Kidney (tissue), 13 donors: ENCODE measurements at regions not wholly inside any gene's neighbourhood (a gene's known extent, or its start where the extent isn't known, plus 50 kb on each side); places are given as distances from the start of the nearest gene placed in this dataset.

Experiments used
- DNase-seq, 5 donors: peaks; one replicate each; pipeline ENCODE4 v3.0.0-alpha.2; 2013 to 2020
- FAIRE-seq: peaks from 2 replicates; lab custom pipeline; 2012; peaks lifted over from hg19 to GRCh38; lab: Jason Lieb, UNC
- H3K27ac ChIP-seq, 2 donors: one replicate each; pipeline ENCODE4 v1.7.0; 2013; ENCODE audit warnings: low read depth in 2 of 2, low read length in 2 of 2, inconsistent platforms in 1 of 2
- H3K27me3 ChIP-seq: one replicate; pipeline ENCODE4 v1.7.1; 2013; ENCODE audit warnings: low read length, inconsistent platforms; ENCODE audit not compliant: control insufficient read depth, insufficient read depth
- H3K36me3 ChIP-seq, 3 donors: one replicate each; pipeline versions ENCODE4 v1.7.0 to v1.7.1; 2013; ENCODE audit warnings: low read length in 3 of 3, control low read depth in 1 of 3, inconsistent platforms in 1 of 3; ENCODE audit not compliant: insufficient read depth in 3 of 3, control insufficient read depth in 2 of 3
- H3K4me1 ChIP-seq, 3 donors: one replicate each; pipeline versions ENCODE4 v1.7.0 to v1.7.1; 2013; ENCODE audit warnings: low read length in 3 of 3, inconsistent platforms in 1 of 3, low read depth in 1 of 3; ENCODE audit not compliant: control insufficient read depth in 2 of 3, insufficient read depth in 2 of 3
- H3K4me3 ChIP-seq, 3 donors: one replicate each; pipeline versions ENCODE4 v1.7.0 to v1.8.1; 2013; ENCODE audit warnings: low read length in 3 of 3, control low read depth in 1 of 3, inconsistent platforms in 1 of 3
- H3K9ac ChIP-seq, 3 donors: one replicate each; pipeline versions ENCODE4 v1.7.0 to v1.7.1; 2013; ENCODE audit warnings: low read length in 3 of 3, control low read depth in 1 of 3, inconsistent platforms in 1 of 3
- H3K9me3 ChIP-seq, 3 donors: one replicate each; pipeline versions ENCODE4 v1.7.0 to v1.7.1; 2013; ENCODE audit warnings: low read length in 3 of 3, control low read depth in 1 of 3, inconsistent platforms in 1 of 3; ENCODE audit not compliant: control insufficient read depth in 2 of 3, insufficient read depth in 1 of 3
- intact Hi-C: fragments of 100-400 bp; cut with DNase I; formaldehyde crosslinking; loops from one replicate; pipeline ENCODE4 v1.11.1; 2022
- TF ChIP-seq, protein P1 (sequence below): IDR thresholded peaks from 3 replicates; pipeline ENCODE4 v1.5.1; 2012; ENCODE audit warnings: mild to moderate bottlenecking, moderate library complexity, borderline replicate concordance; ENCODE audit not compliant: insufficient read depth; ENCODE audit errors: extremely low read depth
- donor health status: control.
- donor health status: control.
- donor health status: control.
- donor health status: control.
- donor health status: control.
- donor health status: DM: yes; HTN: yes; CAD: no.
- donor health status: Normal renal cell carcinoma (clear cell type).

GRCh38 chrX:22748093-22748999 is 251.4 kb upstream of the DDX53 start:
- no peaks in the 10 kb centered on the region for H3K27me3 ChIP-seq
- H3K27ac ChIP-seq: no peak overlapping the region
- TF ChIP-seq, protein P1, sequence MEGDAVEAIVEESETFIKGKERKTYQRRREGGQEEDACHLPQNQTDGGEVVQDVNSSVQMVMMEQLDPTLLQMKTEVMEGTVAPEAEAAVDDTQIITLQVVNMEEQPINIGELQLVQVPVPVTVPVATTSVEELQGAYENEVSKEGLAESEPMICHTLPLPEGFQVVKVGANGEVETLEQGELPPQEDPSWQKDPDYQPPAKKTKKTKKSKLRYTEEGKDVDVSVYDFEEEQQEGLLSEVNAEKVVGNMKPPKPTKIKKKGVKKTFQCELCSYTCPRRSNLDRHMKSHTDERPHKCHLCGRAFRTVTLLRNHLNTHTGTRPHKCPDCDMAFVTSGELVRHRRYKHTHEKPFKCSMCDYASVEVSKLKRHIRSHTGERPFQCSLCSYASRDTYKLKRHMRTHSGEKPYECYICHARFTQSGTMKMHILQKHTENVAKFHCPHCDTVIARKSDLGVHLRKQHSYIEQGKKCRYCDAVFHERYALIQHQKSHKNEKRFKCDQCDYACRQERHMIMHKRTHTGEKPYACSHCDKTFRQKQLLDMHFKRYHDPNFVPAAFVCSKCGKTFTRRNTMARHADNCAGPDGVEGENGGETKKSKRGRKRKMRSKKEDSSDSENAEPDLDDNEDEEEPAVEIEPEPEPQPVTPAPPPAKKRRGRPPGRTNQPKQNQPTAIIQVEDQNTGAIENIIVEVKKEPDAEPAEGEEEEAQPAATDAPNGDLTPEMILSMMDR: peak; percentile 56
- H3K4me1 ChIP-seq: no peaks in the 10 kb centered on the region
- DNase-seq (peak in 4 of 5 donors; percentile 38 to 57 (median 51)), FAIRE-seq (peak; percentile 88)
- no peaks in the 10 kb centered on the region for H3K9me3 ChIP-seq
- no peak overlapping the region for H3K9ac ChIP-seq
- H3K36me3 ChIP-seq: no peaks in the 10 kb centered on the region
- no peak overlapping the region for H3K4me3 ChIP-seq
- intact Hi-C loops: no loop called here

DNA sequence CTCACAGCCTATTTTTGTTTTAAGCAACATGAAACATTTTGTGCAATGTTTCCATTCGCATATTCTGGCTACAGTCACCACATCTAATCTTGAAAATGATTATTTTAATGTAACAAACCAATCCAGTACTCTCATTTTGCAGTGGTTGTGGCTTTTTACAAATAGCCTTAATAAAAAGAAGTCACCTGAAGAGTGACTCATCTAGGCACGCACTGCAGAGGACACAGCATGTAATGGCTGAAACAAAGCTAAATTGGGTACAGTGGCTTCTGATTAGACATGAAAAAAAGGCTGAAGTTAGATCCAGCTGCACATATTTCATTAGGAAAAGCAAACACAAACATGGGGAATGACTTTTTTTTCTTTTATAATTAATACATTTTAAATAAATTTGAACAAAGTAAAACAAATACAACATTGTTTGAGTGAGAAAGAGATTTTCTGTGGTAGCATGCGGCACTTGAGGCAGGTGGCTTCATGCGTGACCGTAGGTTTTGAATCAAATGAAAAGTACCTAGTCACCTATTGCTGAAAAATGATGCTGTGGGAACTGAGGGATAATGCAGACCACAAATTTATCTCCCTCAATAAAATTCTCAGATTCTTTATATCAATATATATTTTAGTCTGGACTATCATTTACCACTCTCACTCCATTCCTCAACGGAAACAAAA is 240.8 kb upstream of the DDX53 start:
- H3K36me3 ChIP-seq: no peaks in the 10 kb centered on the region
- no peak overlapping the region for H3K4me3 ChIP-seq
- TF ChIP-seq, protein P1: no peak
- no peaks in the 10 kb centered on the region for H3K4me1 ChIP-seq
- H3K9me3 ChIP-seq: no peaks in the 10 kb centered on the region
- FAIRE-seq (peak; percentile 38), DNase-seq (no peak)
- intact Hi-C loops: no loop called here
- no peaks in the 10 kb centered on the region for H3K27me3 ChIP-seq
- no peak overlapping the region for H3K27ac ChIP-seq
- no peak overlapping the region for H3K9ac ChIP-seq

GRCh38 chrX:22760513-22761057 is 239.2 kb upstream of the DDX53 start:
- TF ChIP-seq, protein P1: no peak
- DNase-seq (no peak), FAIRE-seq (peak; percentile 46)
- Histone ChIP-seq H3K4me1 (no peaks in the 10 kb centered on the region), H3K9ac (no peak overlapping the region), H3K27me3 (no peaks in the 10 kb centered on the region), H3K27ac (no peak overlapping the region), H3K9me3 (no peaks in the 10 kb centered on the region), H3K36me3 (no peaks in the 10 kb centered on the region), H3K4me3 (no peak overlapping the region)
- intact Hi-C loops: no loop called here
